Upper lobe of right lung (tissue), 1 donor: ENCODE measurements at regions not wholly inside any gene's neighbourhood (a gene's known extent, or its start where the extent isn't known, plus 50 kb on each side); places are given as distances from the start of the nearest gene placed in this dataset.

Experiments used
- ATAC-seq: fragments of 200-7000 bp; cut with Tn5 transposase; one replicate; pipeline ENCODE4 v1.9.1; 2020; ENCODE audit warnings: mild to moderate bottlenecking, moderate library complexity
- DNase-seq: peaks from one replicate; pipeline ENCODE4 v3.0.0-alpha.2; 2020
- H3K27ac ChIP-seq: fragments of 200-600 bp; one replicate; pipeline ENCODE4 v1.8.0; 2022
- H3K27me3 ChIP-seq: fragments of 200-600 bp; one replicate; pipeline ENCODE4 v1.8.0; 2022; ENCODE audit warnings: mild to moderate bottlenecking
- H3K36me3 ChIP-seq: fragments of 200-600 bp; one replicate; pipeline ENCODE4 v1.8.0; 2022
- H3K4me1 ChIP-seq: fragments of 200-600 bp; one replicate; pipeline ENCODE4 v1.8.0; 2022
- H3K4me3 ChIP-seq: fragments of 200-600 bp; one replicate; pipeline ENCODE4 v1.8.0; 2022; ENCODE audit warnings: mild to moderate bottlenecking
- H3K9me3 ChIP-seq: fragments of 200-600 bp; one replicate; pipeline ENCODE4 v1.8.0; 2022
- CTCF ChIP-seq: fragments of 200-600 bp; IDR thresholded peaks from one replicate; pipeline ENCODE4 v1.8.0; 2022; ENCODE audit warnings: antibody characterized with exemption
- intact Hi-C: fragments of 100-400 bp; cut with DNase I; formaldehyde crosslinking; loops from one replicate; pipeline ENCODE4 v1.11.0; 2022
- donor health status: DM: no; HTN: yes; CAD: no; lungs with severe emphysema.

GRCh38 chr3:40717471-40717870, 192.7 kb downstream of the ZNF621 start:
- no peak for DNase-seq
- no peak overlapping the region for H3K4me3 ChIP-seq
- H3K27me3 ChIP-seq = no peaks in the 10 kb centered on the region
- H3K9me3 ChIP-seq = no peaks in the 10 kb centered on the region
- no peaks in the 10 kb centered on the region for H3K36me3 ChIP-seq
- intact Hi-C loops = no loop called here
- no peak for TF ChIP-seq CTCF
- no peak overlapping the region for H3K27ac ChIP-seq
- ATAC-seq = no peak
- H3K4me1 ChIP-seq = peaks cover 5% of the 10 kb centered on the region

- Histone ChIP-seq H3K9me3 (no peaks in the 10 kb centered on the region), H3K27me3 (no peaks in the 10 kb centered on the region), H3K36me3 (no peaks in the 10 kb centered on the region), H3K4me1 (peaks cover 5% of the 10 kb centered on the region), H3K4me3 (no peak overlapping the region), H3K27ac (no peak overlapping the region)
- no peak for DNase-seq
- TF ChIP-seq CTCF = no peak
- no peak for ATAC-seq
- intact Hi-C loops = no loop called here
These were observed 193.4 kb downstream of the ZNF621 start for GRCh38 chr3:40718209-40718608.

GRCh38 chr3:40718681-40719080, 193.9 kb downstream of the ZNF621 start:
- Histone ChIP-seq H3K4me3 (no peak overlapping the region), H3K4me1 (peaks cover 5% of the 10 kb centered on the region), H3K27ac (no peak overlapping the region), H3K36me3 (no peaks in the 10 kb centered on the region), H3K27me3 (no peaks in the 10 kb centered on the region), H3K9me3 (no peaks in the 10 kb centered on the region)
- TF ChIP-seq CTCF = no peak
- ATAC-seq (peak; percentile 46), DNase-seq (no peak)
- intact Hi-C loops = no loop called here

- DNase-seq (no peak), ATAC-seq (peak; percentile 37)
- intact Hi-C loops = no loop called here
- H3K27me3 ChIP-seq = no peaks in the 10 kb centered on the region
- H3K27ac ChIP-seq = no peak overlapping the region
- H3K4me3 ChIP-seq = no peak overlapping the region
- no peaks in the 10 kb centered on the region for H3K9me3 ChIP-seq
- peaks cover 5% of the 10 kb centered on the region for H3K4me1 ChIP-seq
- H3K36me3 ChIP-seq = no peaks in the 10 kb centered on the region
- TF ChIP-seq CTCF = peak; percentile 39
These were observed 195.0 kb downstream of the ZNF621 start for GRCh38 chr3:40719660-40720287.

- no peak for DNase-seq
- Histone ChIP-seq H3K4me3 (no peak overlapping the region), H3K4me1 (peaks cover 5% of the 10 kb centered on the region), H3K27ac (no peak overlapping the region), H3K9me3 (no peaks in the 10 kb centered on the region), H3K36me3 (no peaks in the 10 kb centered on the region), H3K27me3 (no peaks in the 10 kb centered on the region)
- TF ChIP-seq CTCF = no peak
- no peak for ATAC-seq
- intact Hi-C loops = no loop called here
These were observed 195.6 kb downstream of the ZNF621 start for GRCh38 chr3:40720341-40720740.

GRCh38 chr3:40720863-40721262, 196.1 kb downstream of the ZNF621 start:
- H3K4me3 ChIP-seq = no peak overlapping the region
- peaks cover 5% of the 10 kb centered on the region for H3K4me1 ChIP-seq
- H3K36me3 ChIP-seq = no peaks in the 10 kb centered on the region
- no peak for TF ChIP-seq CTCF
- DNase-seq = no peak
- ATAC-seq = no peak
- H3K27ac ChIP-seq = no peak overlapping the region
- H3K9me3 ChIP-seq = no peaks in the 10 kb centered on the region
- no peaks in the 10 kb centered on the region for H3K27me3 ChIP-seq
- intact Hi-C loops = no loop called here
